ENCODE measurements at regions not wholly inside any gene's neighbourhood (a gene's known extent, or its start where the extent isn't known, plus 50 kb on each side); places are given as distances from the start of the nearest gene placed in this dataset.

DNA sequence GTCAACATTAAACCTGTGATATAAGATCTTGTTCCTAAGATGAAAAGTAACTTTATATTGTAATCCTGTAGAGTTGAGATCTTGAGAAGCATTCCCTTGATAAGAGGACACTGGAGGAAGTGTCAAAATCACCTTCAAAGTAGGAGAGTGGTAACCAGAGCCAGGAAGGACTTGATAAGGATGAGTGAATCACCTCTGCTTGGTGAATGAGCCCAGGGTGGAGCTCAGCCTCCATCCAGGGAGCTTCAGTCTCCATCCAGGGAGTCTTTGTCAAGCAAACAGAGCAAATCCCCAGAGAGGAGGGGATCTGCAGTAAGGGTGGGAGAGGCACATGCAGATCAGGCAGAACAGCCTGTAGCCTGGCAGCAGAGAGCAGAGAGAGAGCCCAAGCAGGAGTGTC, 167.1 kb upstream of the SIX2 start:
- no peak for DNase-seq

DNA sequence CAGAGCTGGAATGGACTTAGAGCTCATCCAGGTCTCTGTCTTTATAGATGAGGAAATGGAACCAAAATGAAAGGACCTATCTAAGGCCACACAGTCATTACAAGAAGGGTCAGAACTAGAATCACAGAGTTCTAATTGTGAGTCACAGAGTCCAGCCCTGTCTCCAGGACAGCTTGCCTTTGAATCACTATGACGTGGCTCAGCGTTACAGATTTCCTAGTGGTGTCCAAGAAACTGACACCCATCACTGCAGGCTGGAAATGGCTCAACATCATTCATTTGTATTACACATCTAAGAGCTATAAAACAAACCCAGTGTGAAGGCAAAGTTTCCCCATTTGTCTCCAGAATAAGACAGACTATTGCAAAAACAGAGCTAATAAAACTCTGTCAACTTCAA, 164.3 kb upstream of the SIX2 start:
- no peak for DNase-seq

DNA sequence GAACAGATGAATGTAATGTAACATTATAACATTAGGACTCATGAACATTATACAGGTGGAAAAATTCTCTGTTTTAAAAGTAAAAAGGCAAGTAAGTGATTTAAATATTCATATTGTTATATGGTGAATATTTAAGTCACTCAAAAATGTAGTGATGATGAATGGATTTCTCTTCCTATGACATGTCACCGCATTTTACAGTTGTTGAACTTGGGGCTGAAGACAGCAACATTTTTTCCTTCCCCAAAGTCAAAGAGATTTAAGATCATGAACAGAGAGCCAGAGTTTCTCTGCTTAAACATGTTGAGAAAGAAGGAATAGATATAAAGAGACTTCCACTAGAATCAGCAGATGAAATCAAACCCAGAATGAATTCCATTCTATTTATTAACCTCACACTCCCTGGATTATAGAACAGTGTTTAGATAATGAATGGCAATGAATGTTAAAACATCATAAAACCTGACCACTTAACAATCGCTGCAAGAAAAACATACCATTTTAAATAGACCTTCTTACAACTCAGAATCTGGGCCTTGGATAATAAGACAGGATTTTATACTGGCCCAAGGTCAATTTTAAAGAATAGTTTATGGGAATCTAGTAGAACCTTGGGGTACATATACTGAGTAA, 163.6 kb upstream of the SIX2 start:
- no peak for DNase-seq

DNA sequence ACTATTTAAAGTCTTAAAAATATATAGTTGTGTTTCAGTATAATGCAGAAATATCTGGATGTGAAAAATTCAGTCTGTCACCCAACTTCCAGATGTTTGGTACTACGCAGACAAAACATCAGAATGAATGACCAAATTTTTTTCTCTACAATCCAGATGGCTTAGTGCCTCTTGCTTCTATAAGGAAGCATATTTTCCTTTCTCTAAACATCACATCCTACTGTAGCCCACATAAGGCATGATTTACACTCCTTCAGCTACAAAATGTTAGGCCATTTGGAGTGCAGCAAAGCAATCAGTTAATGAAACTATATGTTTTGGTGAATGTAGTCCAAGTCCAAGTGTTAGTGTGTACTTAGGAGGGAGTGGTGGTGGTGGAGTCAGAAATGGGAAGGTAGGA, 162.9 kb upstream of the SIX2 start:
- no peak for DNase-seq

DNA sequence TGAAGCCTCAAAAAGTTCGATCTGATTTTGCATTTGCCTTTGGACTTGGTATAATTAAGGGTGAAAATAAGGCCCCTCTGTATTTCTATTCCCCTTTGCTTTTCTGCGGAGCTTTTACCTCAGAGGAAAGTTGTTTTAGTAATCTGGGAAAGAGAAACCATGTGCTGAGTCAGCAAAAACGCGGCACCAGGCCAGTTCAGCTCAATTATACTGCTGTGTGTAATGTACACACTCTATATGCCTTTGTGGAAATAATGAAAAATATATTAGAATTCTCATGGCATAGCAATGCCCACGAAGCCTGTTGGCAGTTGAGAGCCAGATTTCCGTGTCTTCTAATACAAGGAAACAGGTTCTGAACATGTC, 161.9 kb upstream of the SIX2 start:
- no peak for DNase-seq

DNA sequence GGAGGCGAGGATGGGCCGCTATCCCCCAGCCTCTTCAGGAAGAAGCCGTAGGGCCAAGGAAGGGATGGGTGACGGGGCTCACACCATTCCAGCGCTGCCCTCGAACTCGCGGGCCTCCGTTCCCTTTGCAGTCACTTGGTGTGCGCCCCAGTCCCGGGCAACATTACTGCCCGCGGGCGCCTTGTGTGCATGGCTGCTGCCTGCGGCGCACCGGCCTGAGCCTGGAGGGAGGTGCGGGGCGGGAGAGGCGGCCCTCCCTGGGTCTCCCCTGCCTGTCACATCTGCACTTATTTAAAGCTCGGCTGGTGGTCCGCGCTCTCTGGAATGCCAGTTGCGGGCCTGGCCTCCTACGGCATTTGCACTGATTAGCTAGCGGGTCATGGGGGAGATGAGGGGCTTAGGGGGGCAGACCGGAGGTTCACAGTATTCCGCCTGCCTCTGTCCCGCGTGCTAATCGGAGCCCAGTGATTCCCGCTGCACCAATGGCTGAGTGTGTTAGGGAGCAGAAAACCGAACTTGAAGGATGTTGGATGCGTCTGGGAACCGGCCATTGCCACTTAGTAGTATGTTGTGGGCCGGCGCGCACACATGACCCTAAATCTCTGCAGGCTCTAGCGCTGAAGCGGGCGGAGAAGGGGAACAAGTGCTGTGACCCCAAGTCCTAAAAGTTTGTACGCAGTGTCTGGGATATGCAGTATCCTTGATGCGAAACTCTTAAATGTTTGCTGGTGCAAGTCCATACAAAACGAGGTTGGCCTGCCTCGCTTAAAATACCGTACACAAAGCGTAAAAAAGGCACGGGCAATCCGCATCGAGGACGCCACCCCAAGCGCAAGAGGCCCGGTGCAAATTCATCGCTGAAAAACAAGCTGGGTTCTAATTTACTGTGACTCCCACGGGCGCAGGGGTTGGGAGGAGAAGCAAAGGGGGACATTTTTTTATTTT, 161.2 kb upstream of the SIX2 start:
- DNase-seq = no peak

DNA sequence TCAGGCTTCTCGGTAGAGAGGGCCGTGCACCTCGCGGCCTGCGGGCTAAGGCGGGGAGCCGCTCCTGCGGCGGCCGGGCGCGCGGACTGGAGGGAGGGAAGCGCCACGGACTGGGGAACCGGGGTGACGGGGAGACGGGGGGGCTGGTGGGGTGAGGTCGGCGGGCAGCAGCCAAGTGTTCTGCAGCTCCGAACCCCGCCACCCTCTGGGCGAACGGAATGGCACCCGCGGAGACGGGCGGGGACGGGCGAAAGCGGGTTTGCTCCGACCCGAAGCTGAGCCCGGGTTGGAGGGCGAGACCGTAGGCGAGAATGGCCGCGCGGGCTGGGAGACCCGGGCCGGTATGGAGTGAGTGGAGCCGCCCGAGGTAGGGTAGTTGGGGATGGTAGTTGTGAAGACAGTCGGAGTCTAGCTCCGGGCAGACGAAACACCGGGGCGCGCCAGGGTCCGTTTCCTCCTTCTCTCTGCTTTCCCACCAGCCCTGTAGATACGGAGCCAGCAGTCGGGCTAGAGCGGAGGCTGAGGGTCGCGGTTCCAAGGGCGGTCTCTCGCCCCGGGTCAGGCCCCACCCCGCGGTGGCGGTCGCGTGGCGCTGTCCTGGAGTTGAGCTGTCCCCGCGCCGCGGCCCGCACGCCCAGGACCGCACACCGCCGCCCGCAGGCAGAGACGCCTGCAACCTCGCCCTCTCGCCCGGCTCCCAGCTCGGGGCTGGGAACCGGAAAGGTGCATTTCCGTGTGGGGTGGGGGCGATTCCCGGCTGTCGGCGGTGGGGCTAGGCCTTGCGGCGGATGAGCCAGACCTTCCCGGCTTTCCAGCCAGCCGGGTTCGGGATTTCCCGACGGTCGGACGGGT, 160.3 kb upstream of the SIX2 start:
- DNase-seq = no peak

DNA sequence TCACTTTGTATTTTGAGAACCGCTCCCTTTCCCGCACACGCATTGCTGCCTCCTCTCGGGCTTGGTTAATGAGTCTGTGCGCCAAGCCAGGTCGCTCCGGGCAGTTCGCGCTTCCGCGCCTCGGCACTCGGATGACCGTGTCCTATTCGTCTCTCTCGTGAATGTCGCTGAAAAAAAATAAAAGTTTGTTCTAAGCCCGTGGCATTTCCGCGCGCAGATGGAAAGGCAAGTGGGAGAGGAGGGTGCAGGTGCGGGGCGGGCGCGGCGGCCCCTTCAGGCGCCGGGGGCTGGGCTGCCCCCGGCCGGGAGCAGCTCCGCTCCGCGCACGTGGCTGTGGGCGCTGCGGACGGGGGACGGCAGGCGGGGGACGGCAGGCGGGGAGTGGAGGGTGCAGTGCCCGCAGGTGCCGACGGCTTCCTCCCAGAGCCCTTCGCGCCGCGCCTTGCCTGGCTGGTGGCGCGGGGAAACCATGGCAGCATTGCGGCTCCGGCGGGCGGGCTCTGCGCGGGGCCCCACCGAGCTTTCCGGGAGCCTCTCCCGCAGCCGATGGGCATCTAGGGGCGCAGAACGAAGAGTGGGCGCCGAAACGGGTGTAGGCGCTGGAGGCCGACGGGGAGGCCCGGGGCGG, 159.6 kb upstream of the SIX2 start:
- DNase-seq = no peak

DNA sequence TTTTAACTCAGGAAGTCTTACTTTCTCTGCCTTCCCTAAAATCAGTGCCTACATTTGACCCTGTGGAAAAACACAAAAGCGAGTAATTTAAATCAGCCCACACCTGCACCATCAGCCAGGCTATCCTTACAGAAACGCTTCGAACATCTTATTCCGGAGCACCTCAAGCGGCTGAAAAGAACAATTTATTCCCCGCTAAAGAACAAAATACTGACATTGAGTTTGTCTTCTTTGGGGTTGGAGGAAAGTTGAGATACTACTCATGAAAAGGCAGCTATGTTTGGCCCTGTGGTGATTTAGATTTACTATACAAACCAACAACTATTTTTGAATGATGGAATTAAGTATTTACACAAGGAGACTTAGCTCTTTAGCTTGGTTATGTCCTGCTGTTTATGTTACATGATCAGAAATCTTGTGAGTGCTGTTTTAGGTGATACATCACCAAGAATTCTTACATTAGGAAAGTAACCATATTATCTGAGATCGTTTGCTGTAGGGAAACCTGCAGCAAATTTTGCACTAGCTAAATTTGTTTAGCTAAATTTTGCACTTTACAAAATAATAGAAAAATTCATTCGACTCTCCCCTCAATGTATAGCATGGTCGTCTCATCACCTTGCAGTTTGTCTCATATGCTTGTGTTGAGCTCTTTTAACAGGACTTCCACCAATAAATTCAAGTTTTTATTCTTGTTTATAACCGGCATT, 158.8 kb upstream of the SIX2 start:
- no peak for DNase-seq

DNA sequence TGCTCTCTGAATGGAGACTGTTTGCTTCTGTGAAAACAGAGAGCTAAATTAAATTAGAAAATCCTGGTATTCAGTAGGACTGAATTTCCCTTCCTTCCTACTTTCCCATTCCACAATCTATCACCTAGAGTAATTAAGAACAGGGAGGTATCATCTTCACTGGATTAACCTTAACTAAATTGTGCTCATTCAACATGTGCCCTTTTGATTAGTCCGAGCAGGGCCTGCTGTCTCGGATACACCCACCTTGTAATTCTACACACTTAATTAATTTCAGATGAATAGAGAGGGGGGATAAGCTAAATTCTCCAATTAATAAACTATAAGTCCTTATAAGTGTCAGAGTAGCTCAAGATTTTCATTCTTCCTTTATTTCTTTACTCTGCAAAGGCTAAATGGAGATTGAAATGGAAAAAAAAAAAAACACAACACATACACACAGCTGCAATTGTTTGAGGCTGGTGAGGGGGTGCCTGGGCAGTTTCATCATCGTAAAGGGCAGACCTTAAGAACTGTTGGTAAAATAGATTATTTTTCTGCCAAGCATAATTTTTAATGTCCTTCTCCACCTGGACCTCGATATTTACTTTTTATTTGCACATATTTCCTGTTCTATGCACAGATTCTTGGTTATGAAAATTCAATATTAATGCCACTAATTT, 157.1 kb upstream of the SIX2 start:
- DNase-seq = no peak

DNA sequence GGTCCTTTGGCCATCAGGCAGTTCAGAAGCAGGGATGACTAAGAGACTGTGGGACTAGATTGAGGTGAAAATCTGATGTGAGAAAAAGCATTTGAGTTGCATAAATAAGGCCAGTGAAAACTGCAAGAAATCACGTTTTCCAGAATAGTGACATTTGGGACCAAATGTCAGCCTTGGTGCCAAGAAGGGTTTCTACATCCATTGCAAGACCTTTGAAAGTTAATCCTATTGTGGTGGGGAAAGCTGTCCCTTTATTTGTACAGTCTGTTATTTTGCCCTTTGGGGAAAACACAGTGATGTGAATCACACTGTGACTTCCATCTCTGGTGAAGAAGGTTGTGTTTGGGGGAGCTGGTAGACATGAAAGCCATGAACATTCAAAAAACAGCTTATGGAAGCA, 153.5 kb upstream of the SIX2 start:
- DNase-seq = no peak

DNA sequence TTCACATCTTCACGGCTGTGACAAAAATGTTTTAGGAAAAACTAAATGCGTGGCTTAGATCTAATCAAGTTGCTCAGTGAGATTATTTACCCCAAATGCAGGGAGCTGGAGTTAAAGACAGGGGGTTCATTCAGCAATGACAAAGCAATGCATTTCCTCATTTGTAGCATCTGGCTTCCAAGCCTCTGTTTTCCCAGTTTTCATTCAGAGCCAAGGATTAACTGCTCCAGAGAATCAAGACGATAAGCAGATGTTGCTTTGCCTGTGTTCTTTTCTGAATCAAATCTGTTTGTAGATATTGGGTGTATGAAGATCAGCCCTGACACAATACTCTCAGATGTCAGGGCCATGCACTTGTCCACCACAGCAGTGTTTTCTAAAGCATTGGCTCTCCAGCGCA, 147.4 kb upstream of the SIX2 start:
- no peak for DNase-seq

DNA sequence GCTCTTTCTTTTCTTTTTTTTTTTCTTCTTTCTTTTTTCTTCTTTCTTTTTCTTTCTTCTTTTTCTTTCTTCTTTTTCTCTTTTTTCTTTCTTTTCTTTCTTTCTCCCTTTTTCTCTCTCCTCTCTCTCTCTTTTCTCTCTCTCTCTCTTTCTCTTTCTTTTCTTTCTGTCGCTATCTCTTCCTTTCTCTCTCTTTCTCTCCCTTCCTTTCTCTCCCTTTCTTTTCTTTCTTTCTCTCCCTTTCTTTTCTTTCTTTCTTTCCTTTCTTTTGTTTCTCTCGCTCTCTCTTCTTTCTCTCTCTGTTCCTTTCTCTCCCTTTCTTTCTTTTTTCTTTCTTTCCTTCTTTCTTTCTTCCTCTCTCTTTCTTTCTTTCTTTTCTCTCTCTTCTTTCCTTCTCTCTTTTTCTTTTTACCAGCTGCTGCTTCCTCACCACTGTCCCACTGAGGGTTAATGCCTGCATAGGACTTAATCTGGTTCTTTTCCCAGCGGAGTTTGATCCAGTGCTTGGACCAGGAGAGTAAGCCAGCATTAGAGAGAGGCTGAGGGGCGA, 145.4 kb upstream of the SIX2 start:
- no peak for DNase-seq

DNA sequence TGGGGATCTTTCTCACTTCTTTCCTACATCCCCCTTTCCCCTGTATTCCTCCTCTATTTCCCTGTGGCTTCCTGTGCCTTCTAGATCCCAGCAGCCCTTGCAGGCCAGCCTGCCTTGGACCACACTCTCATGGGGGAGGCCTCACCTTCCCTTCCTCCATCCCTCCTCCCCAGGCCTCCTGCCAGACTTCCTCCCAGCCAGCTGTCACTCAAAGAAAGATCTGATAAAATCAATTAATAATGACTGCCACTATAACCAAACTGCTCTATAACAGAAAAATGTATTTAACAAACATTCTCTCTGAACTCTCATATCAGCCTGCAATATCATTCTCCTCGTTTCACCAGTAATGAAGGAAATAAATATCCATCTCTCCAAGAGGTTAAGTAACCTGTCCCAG, 144.9 kb upstream of the SIX2 start:
- DNase-seq = no peak

DNA sequence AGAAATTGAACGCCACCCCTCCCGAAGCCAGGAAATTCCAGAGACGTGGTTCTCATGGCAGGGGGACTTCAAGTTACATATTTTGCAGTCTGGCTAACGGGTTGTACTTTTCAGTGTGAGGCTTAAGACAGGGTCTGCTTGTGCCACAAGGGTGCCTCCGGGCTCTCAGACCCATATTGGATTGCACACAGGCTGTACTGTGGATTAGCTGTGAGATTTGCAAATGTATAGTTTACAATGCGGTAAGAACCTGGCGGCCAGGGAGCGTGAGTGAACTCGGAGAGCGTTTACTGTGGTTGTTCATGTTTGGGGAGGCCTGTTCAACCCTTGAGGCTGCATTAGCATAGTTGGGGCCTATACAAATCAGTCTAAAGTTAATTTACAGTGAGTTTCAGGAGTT, 143.9 kb upstream of the SIX2 start:
- DNase-seq = no peak

DNA sequence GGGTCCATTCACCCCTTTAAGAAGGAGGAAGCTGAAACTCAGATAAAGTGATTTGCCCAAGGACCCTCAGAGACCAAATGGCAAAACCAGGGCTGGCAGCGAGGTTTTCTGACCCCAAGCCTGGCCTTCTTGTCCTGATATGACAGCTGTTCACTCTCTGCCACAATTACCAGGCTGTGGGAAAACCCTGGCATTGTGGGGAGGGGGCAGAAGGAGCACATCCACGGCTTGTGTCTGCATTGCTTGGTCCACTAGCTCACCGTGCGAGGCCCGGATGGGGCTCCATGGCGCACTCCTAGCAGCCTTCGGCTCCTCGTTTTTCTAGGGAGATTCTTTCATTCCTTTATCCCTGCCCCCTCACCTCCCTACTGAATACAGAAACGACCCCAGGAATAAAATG, 143.4 kb upstream of the SIX2 start:
- DNase-seq = no peak

DNA sequence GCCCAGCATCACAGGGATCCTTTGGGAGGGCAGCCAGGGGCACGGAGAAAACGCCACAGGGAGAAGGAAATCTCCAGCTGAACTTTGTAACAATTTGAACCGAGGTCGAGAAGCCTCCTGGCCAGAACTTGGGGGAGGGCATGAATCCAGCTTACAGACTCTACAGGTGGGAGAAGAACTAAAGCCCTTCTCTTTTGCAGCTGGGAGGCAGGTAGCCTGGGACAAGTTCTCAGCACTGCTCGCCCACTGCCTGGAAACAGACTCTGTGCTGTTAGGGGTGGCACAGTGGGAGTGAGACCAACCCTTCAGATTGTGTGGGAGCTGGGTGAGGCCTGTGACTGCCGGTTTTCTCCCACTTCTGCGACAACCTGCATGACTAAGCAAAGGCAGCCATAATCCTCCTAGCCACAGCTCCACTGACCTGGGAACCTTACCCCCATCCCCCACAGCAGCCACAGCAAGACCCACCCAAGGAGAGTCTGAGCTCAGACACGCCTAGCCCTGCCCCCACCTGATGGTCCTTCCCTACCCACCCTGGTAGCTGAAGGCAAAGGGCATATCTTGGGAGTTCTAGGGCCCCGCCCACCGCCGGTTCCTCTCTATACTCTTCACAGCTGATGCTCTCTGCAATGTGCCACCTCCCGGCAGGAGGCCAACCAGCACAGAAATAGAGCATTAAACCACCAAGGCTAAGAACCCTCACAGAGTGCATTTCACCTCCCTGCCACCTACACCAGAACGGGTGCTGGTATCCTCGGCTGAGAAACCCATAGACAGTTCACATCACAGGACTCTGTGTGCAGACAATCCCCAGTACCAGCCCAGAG, 136.0 kb upstream of the SIX2 start:
- no peak for DNase-seq

DNA sequence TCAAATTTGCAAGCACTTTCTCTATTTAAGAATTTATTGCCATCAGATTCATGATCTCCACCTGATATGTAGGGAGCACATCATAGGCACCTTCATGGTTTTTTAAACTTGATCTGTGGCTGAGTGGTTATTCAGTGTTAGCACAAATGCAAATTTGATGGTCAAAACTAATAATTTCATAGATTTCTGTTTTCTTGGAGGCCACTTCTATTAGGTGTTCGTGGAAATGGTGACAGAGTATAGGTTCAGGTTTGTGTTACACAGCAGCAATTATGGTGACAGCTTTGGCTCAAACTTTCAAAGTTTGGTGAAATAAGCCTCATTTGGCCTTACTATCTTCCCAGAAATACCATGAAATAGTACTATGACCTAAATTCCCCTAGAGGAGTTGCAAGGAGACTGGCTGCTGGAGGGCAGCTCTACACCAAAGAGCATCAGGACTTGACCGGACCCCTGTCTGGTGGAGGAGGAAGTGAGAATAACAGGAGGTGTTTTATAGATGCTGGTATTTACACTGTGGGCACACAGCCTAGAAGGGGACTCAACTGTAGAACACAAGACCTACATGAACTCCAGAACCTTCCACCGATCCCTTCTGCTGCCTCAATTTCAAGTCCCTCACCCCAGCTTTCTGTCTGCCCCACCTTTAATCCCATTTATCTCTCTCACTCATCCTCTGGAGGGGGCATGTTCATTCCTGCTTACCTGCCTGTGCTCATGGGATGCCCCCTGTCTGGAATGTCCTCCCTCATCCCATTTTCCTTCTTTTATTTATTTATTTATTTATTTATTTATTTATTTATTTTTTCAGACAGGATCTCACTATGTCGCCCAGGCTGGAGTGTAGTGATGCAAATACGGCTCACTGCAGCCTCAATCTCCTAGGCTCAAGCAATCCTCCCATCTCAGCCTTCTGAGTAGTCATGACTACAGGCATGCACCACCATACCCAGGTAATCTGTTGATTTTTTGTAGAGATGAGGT, 132.9 kb upstream of the SIX2 start:
- DNase-seq = no peak

DNA sequence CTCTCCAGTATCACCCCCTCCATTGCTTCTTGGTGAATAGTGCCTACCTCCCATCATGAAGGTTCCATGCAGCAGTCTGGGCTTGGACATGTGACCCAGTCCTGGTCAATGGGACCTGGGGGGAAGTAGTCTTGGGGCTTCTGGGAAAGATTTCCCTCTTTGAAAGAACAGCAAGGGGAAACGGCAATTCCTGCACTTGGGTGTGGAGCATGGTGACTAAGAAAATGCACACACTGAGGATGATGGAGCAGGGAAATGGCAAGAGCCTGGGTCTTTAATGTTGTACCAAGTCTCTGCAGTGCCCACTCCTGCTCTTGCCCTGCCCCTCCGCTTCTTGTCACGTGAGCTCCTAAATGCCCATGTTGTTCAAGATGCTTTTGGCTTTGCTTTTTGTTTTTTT, 131.4 kb upstream of the SIX2 start:
- no peak for DNase-seq

Measured in hindlimb muscle (tissue), 1 donor.